ENCODE measurements at regions not wholly inside any gene's neighbourhood (a gene's known extent, or its start where the extent isn't known, plus 50 kb on each side); places are given as distances from the start of the nearest gene placed in this dataset.
"Not testable (repeated sequence)": the region's sequence is repeated elsewhere in the genome, so short reads cannot be mapped to it uniquely, and the experiment has no call there.

DNA sequence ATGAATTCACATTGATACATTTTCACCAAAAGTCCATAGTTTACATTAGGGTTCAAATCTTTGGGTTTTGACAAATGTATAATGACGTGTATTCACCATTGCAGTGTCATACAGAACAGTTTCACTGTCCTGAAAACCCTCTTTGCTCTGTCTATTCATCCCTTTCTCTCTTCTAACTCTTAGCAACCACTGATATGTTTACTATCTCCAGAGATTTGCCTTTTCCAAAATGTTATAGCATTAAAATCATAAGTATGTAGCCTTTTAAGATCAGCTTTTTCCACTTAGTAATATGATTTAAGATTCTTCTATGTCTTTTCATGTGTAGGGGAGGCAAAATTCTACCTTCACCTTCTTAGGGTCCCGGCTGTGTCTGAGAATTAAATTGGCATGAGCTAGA, 203.8 kb downstream of the TPRG1 start:
- Mint-ChIP-seq H3K36me3 (no peaks in the 10 kb centered on the region), H3K4me3 (no peak overlapping the region), H3K27me3 (no peaks in the 10 kb centered on the region), H3K9me3 (peaks cover 0 to 24% (median 6%) of the 10 kb centered on the region in 9 donors), H3K27ac (no peak overlapping the region), H3K4me1 (no peaks in the 10 kb centered on the region)
- DNase-seq (no peak), ATAC-seq (no peak)
- POLR2A ChIA-PET, result no interaction called here

DNA sequence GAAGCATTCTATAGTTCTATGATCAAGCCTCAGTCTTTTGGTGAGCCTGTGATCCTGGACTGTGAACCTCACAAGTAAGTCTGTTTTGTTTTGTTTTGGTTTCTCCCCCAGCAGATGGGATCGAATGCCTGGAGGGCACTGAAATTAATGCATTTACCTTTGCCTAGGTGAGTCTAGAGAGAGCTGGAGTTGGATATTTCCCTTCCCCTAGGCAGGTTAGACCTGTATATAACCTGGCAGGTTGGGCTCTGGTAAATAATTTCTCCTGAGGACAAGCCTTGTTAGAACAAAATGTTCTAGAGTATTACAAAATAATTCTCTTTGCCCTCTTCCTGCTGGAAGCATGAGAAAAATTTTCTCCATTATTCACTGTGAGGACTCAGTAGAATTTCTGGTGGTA, 211.9 kb downstream of the TPRG1 start:
- H3K9me3 Mint-ChIP-seq, result peaks cover under 1 to 24% (median 6%) of the 10 kb centered on the region in 9 donors
- H3K4me3 Mint-ChIP-seq, result no peak overlapping the region
- H3K27me3 Mint-ChIP-seq, result no peaks in the 10 kb centered on the region
- no peaks in the 10 kb centered on the region for H3K4me1 Mint-ChIP-seq
- peaks cover 0 to 11% (median 0%) of the 10 kb centered on the region in 3 donors for H3K36me3 Mint-ChIP-seq
- no peak overlapping the region for H3K27ac Mint-ChIP-seq
- no peak for DNase-seq
- POLR2A ChIA-PET, result no interaction called here
- ATAC-seq, result no peak

DNA sequence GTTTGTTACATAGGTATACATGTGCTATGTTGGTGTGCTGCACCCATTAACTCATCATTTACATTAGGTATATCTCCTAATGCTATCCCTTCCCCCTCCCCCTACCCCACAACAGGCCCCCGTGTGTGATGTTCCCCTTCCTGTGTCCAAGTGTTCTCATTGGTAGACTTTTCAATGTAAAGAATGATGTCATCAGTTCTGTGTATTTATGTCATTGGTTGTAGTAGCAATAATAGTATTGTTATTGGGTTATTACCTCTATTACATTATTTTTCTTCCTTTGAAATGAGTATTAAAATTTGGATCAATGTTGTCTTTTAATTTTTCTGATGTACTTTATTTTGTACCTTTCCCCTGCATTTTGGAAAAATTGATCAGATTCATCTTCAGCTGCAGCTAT, 214.1 kb downstream of the TPRG1 start:
- H3K4me1 Mint-ChIP-seq, ATAC-seq, POLR2A ChIA-PET, H3K27ac Mint-ChIP-seq, H3K4me3 Mint-ChIP-seq, DNase-seq, H3K27me3 Mint-ChIP-seq: not testable (repeated sequence)
- Mint-ChIP-seq H3K36me3 (peaks cover 0 to 11% (median 0%) of the 10 kb centered on the region in 3 donors), H3K9me3 (peaks cover 0 to 23% (median 4%) of the 10 kb centered on the region in 9 donors)

DNA sequence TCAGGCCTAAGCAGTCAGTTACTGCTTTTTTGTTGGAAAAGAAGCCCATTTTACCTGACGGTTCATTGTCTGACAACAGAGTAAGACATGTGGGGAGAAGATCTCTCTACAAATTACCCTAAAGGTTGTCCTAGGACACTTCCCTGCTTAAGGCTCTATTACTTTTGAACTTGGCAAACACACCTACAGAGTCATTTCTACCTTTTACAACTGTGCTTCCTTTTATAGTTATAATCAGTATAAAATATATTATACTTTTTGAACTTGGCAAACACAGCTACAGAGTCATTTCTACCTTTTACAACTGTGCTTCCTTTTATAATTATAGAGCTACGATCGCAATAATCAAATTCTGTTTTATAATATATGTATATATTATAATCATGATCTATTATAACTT, 215.0 kb downstream of the TPRG1 start:
- POLR2A ChIA-PET, result no interaction called here
- DNase-seq, result no peak
- no peak for ATAC-seq
- Mint-ChIP-seq H3K36me3 (peaks cover 0 to 11% (median 0%) of the 10 kb centered on the region in 3 donors), H3K27me3 (no peaks in the 10 kb centered on the region), H3K4me3 (no peak overlapping the region), H3K27ac (no peak overlapping the region), H3K4me1 (no peaks in the 10 kb centered on the region), H3K9me3 (peaks cover 0 to 19% (median 4%) of the 10 kb centered on the region in 9 donors)

DNA sequence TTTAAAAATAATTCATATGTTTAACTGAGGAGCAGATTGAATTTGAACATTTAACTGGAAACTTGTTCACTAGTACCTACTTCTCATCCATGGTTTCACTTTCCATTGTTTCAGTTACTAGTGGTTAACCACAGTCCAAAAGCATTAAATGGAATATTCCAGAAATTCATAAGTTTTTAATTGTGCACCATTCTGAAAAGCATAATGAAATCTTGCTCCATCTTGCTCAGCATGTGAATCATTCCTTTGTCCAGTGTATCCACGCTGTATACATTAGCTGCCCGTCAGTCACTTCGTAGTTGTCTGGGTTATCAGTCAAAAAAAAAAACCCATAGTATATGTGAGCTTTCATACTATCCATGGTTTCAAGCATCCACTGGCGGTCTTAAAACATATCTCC, 217.6 kb downstream of the TPRG1 start:
- Mint-ChIP-seq H3K27ac (no peak overlapping the region), H3K36me3 (no peaks in the 10 kb centered on the region)
- POLR2A ChIA-PET, result no interaction called here

DNA sequence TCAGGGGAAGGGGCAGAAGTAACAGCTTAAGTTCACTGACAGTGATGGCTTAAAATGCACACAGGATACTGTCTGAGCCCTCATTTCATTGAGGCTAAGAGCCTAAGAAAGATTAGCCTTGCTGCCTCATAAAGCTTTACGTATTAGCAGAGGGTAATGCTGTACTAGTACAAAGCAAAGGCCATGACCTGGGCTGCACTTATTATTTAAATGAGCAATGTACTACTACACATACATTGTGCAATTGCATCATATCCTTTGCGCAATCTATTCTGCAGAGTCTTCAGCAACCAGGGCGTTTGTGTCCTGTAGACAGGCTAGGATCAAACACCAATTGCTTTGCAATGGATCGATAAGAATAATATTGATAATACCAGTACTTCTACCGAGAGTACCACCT, 221.8 kb downstream of the TPRG1 start:
- H3K27ac Mint-ChIP-seq, result no peak overlapping the region
- peaks cover 0 to 3% (median 0%) of the 10 kb centered on the region in 9 donors for H3K9me3 Mint-ChIP-seq
- POLR2A ChIA-PET, result no interaction called here
- H3K4me3 Mint-ChIP-seq, result no peak overlapping the region
- DNase-seq (no peak), ATAC-seq (no peak)
- H3K36me3 Mint-ChIP-seq, result no peaks in the 10 kb centered on the region
- H3K4me1 Mint-ChIP-seq, result peaks cover 0 to 2% (median 0%) of the 10 kb centered on the region in 4 donors
- H3K27me3 Mint-ChIP-seq, result no peaks in the 10 kb centered on the region

More for the DNA sequence above, 217.6 kb downstream of the TPRG1 start:
- Mint-ChIP-seq H3K9me3 (peaks cover 0 to 1% (median 0%) of the 10 kb centered on the region in 9 donors), H3K4me1 (no peaks in the 10 kb centered on the region), H3K27me3 (no peaks in the 10 kb centered on the region), H3K4me3 (no peak overlapping the region)
- ATAC-seq (no peak), DNase-seq (no peak)

DNA sequence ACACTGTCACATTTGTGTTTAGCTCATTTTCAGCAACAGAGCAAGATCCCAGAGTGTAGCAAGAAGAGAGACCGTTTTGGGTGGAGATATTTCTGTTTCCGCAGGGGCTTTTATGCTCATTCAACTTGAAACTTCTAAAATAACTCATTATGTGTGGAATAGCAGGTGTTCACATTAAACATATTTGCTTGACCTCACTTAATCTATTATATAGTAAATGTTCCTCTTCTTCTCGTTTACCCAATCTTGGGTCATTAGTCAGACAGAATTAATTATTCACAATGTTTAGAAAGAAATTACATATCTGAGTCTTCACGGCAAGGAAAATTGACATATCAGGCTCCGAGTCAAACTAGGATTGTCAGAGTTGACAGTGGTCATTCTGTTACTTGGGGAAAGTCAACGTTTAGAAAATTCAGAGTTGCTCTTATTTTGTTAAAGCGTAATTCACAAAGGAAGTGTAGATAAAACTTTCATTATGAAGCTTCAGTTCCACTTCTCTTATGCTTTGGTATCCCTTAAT, 222.9 kb downstream of the TPRG1 start:
- ATAC-seq, result no peak
- Mint-ChIP-seq H3K27me3 (no peaks in the 10 kb centered on the region), H3K36me3 (no peaks in the 10 kb centered on the region), H3K27ac (no peak overlapping the region), H3K9me3 (peaks cover 0 to 3% (median 0%) of the 10 kb centered on the region in 9 donors), H3K4me1 (peaks cover 0 to 2% (median 0%) of the 10 kb centered on the region in 4 donors), H3K4me3 (no peak overlapping the region)
- no peak for DNase-seq
- POLR2A ChIA-PET, result no interaction called here

DNA sequence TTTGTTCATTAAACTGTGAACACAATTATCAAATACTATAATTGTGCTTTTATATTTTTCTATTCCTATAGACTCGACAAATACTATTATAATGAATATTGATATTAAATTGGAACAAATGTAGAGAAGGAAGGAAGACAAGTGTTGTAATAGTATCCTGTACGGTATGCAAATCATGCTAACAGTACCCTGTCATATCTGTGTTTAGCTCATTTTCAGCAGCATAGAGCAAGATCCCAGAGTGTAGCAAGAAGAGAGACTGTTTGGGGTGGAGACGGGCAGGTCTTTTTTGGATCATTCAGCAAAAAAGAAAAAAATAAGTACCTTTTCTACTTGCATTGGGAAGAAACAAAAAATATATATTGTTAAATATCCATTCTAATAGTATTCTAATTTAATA, 224.1 kb downstream of the TPRG1 start:
- ATAC-seq (no peak), DNase-seq (no peak)
- H3K4me1 Mint-ChIP-seq, result peaks cover 0 to 2% (median 0%) of the 10 kb centered on the region in 4 donors
- H3K4me3 Mint-ChIP-seq, result peak overlapping the region in 1 of 10 donors; percentile 15
- H3K9me3 Mint-ChIP-seq, result peaks cover 0 to 3% (median 0%) of the 10 kb centered on the region in 9 donors
- no peak overlapping the region for H3K27ac Mint-ChIP-seq
- no peaks in the 10 kb centered on the region for H3K36me3 Mint-ChIP-seq
- POLR2A ChIA-PET, result no interaction called here
- no peaks in the 10 kb centered on the region for H3K27me3 Mint-ChIP-seq

DNA sequence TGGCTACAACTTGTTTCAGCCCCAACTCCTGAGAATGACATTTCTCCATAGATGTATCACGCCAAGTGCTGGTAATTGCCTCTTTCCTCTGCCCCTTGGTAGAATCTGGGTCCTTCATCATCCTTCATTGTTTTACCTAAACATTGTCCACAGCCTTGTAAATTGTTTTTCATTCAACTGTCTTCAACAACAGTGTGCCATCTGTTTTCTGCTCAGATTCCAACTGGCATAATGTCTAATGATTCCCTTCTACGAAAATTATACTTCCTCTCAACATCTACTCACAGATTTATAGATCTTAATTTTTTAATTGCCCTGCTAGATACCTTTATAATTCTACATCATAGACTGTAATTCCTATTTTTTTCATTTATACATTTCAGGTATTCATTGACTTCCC, 226.9 kb downstream of the TPRG1 start:
- DNase-seq (no peak), ATAC-seq (no peak)
- Mint-ChIP-seq H3K27ac (no peak overlapping the region), H3K9me3 (peaks cover 0 to 3% (median 0%) of the 10 kb centered on the region in 9 donors), H3K4me1 (peaks cover 0 to 2% (median 0%) of the 10 kb centered on the region in 4 donors), H3K36me3 (no peaks in the 10 kb centered on the region), H3K27me3 (no peaks in the 10 kb centered on the region), H3K4me3 (no peak overlapping the region)
- POLR2A ChIA-PET, result no interaction called here

DNA sequence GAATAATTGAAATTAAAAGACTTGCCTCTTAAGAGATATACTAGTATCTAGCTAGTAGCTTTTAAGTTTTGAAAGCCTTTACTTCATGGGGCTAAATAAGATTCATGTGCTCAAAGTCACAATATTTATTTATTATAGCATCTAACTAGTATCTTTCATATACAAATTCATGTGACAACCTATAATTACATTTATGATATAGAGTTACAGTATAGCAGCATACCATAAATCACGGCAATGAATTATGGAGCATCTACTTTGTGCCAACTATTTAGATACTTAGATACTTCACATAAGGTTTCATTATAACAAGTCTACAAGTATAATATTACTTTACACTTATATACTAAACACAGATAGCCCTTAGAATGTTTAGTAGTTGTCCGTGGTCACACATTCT, 229.4 kb downstream of the TPRG1 start:
- peaks cover 0 to 1% (median 0%) of the 10 kb centered on the region in 4 donors for H3K4me1 Mint-ChIP-seq
- ATAC-seq (no peak), DNase-seq (no peak)
- no peaks in the 10 kb centered on the region for H3K27me3 Mint-ChIP-seq
- peaks cover 0 to 3% (median 0%) of the 10 kb centered on the region in 9 donors for H3K9me3 Mint-ChIP-seq
- POLR2A ChIA-PET, result no interaction called here
- H3K4me3 Mint-ChIP-seq, result no peak overlapping the region
- H3K36me3 Mint-ChIP-seq, result no peaks in the 10 kb centered on the region
- no peak overlapping the region for H3K27ac Mint-ChIP-seq

DNA sequence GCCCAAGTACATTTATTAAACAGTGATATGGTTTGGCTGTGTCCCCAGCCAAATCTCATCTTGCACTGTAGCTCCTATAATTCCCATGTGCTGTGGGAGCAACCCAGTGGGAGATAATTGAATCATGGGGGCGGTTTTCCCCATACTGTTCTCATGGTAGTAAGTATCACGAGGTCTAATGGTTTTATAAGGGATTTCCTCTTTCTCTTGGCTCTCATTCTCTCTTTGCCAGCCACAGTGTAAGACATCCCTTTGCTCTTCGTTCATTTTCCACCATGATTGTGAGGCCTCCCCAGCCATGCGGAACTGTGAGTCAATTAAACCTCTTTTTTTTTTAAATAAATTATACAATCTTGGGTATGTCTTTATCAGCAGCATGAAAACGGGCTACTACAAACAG, 228.0 kb upstream of the TP63 start:
- POLR2A ChIA-PET, result no interaction called here
- Mint-ChIP-seq H3K36me3 (no peaks in the 10 kb centered on the region), H3K4me3 (no peak overlapping the region), H3K9me3 (peaks cover 0 to 2% (median 0%) of the 10 kb centered on the region in 9 donors), H3K27ac (no peak overlapping the region), H3K27me3 (no peaks in the 10 kb centered on the region), H3K4me1 (peaks cover 0 to 1% (median 0%) of the 10 kb centered on the region in 4 donors)
- ATAC-seq (no peak), DNase-seq (no peak)

DNA sequence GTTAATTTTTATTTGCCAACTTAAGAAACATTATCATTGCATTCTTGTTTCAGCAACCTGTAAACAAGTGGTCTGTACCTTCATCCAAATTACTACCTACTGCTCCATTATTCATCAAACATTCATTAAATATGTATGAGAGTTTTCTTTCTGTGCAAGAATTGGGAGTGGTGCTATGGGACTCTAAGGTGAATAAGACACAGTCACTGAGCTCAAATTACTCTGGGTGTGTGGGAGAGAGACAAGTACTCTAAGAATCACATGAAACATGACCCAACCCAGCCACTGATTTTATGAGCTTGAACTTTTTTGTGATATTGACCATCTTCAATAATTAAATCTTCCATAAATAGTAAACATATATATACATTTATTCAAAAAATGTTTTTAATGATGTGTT, 227.2 kb upstream of the TP63 start:
- DNase-seq, result no peak
- H3K9me3 Mint-ChIP-seq, result peaks cover 0 to 2% (median 0%) of the 10 kb centered on the region in 9 donors
- no peak for ATAC-seq
- peaks cover 0 to 1% (median 0%) of the 10 kb centered on the region in 4 donors for H3K4me1 Mint-ChIP-seq
- POLR2A ChIA-PET, result no interaction called here
- no peaks in the 10 kb centered on the region for H3K36me3 Mint-ChIP-seq
- H3K27ac Mint-ChIP-seq, result no peak overlapping the region
- H3K27me3 Mint-ChIP-seq, result no peaks in the 10 kb centered on the region
- no peak overlapping the region for H3K4me3 Mint-ChIP-seq

DNA sequence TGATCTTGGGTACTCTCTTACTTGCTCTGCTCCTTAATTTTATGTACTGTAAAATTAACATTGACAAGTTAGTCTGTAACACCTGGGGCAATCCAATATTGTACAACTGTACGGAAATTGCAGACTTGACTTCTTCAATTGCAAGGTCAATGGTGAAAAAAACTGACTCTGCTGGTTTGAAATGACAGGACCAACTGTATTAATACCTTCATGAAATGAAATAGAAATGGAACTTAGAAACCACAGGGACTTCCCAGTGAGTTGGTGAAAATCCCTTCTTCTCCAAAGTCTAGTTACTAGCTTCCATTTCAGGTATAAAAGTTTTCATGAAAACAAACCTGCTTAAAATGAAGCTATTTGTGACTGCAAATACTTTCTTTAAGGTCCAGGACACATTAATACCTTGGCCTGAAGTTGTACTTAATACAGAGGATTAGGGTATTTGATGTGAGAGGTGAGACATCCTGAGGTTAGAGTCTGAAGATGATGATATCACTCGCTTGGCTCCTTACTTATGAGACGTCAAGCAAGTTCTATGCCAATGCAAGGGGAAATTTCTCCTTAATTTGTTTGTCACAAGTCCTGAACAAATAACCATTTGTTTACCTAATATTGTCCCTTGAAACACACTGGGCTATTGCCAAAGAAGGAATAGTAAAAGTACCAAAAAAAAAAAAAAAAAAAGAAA, 226.2 kb upstream of the TP63 start:
- Mint-ChIP-seq H3K36me3 (no peaks in the 10 kb centered on the region), H3K4me1 (peaks cover 0 to 1% (median 0%) of the 10 kb centered on the region in 4 donors), H3K9me3 (peaks cover 0 to 2% (median 0%) of the 10 kb centered on the region in 9 donors), H3K27me3 (no peaks in the 10 kb centered on the region), H3K4me3 (no peak overlapping the region), H3K27ac (no peak overlapping the region)
- DNase-seq (no peak), ATAC-seq (no peak)
- POLR2A ChIA-PET, result no interaction called here

DNA sequence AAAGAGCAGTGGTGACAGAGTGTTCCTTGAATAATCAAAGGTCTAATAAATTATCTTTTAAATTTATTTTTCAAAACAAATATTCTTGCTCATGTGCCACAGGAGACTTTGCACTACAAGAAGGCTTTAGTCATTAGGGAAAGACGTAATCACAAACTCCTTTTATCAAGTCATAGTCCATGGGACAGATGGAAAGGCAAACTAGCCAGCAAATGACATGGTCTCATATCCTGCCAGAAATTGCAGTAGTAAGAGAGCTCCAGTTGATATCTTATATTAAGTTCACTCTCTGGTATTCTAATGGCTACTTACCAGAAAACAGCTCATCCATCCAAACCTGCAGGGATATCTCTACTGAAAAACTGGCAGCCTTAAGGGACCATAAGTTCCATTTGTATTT, 225.0 kb upstream of the TP63 start:
- no peak for DNase-seq
- peaks cover 0 to 4% (median under 1%) of the 10 kb centered on the region in 4 donors for H3K4me1 Mint-ChIP-seq
- ATAC-seq, result no peak
- H3K27ac Mint-ChIP-seq, result no peak overlapping the region
- no peaks in the 10 kb centered on the region for H3K27me3 Mint-ChIP-seq
- no peaks in the 10 kb centered on the region for H3K36me3 Mint-ChIP-seq
- H3K4me3 Mint-ChIP-seq, result no peak overlapping the region
- POLR2A ChIA-PET, result no interaction called here
- H3K9me3 Mint-ChIP-seq, result peaks cover 0 to 2% (median 0%) of the 10 kb centered on the region in 9 donors

Measured in naive thymus-derived CD8-positive, alpha-beta T cell (primary cell).